DMS53 (cell line): ENCODE measurements at regions not wholly inside any gene's neighbourhood (a gene's known extent, or its start where the extent isn't known, plus 50 kb on each side); places are given as distances from the start of the nearest gene placed in this dataset.
A peak's percentile ranks its signal among the peaks of the same experiment; 100 is the strongest.
"Not testable (repeated sequence)": the region's sequence is repeated elsewhere in the genome, so short reads cannot be mapped to it uniquely, and the experiment has no call there.

Experiments used
- DNase-seq: peaks from one replicate; lab custom pipeline; 2025; lab: John Stamatoyannopoulos, UW

- DNase-seq = no peak
Measured at GRCh38 chr18:68429841-68430240, 285.1 kb downstream of the TMX3 start.

GRCh38 chr18:68429111-68429510 lies 285.8 kb downstream of the TMX3 start:
- DNase-seq = no peak

DNA sequence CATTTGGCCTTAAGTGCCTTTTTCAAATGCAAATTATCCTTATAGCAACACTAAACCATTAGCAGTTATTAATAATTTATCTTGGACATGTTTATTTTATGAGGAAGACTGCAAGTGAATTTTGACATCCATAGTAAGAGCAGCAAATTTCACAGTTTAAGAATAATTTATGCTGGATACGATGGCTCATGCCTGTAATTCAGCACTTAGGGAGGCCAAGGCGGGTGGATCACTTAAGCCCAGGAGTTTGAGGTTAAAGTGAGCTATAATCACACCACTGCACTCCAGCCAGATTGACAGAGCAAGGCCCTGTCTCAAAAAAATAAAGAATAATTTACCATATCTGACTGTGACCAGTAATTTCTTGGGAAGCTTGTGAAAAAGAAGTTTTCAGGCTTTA lies 286.2 kb downstream of the TMX3 start:
- peak; percentile 23 for DNase-seq

DNA sequence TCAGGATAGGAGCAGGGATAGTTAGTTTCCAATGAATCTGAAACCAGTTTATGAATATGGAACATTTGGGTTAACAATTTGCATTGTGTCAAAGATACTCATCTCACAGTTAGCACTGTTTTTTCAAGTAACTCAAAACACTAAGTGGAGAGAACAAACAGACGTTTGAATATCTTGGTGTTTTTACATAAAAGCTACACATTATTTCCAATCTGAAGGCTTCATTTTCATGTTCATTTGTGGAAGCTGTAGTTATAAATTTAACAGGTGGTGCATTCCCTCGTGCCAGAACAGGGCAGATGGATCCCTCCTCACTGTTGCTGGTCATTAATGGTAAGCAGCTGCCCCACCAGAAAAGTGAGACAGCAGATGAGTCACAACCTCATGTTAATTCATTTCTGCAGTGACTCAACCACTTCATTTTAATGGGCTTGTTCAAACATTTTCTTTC lies 286.9 kb downstream of the TMX3 start:
- peak; percentile 97 for DNase-seq

DNA sequence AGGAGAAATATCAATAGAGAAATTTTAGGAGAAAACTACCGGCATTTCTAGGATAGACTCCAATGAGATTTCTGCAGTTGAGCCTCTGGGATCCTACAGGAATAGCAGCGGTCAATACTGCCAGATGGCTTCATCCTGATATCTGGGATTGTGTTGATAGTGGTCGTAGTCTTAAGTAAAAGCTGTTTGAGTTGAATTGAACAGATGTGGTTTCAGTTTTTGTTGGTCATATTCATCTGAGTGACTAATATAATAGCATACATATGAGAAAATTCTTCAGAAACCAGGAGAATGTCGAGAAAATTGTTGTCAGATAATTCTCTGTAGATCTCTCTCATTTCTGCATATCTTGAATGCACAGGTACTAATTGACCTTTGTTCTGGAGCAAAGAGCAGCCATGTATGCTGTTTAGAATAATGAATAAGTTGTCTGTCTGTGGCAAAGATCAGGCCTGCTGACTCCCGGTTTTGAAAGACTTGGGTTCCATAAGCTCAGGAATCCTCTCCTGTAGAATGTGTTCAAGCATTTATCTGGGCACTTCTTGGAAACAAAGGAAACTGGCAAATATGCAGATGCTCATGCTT lies 288.1 kb downstream of the TMX3 start:
- peak; percentile 46 for DNase-seq

DNA sequence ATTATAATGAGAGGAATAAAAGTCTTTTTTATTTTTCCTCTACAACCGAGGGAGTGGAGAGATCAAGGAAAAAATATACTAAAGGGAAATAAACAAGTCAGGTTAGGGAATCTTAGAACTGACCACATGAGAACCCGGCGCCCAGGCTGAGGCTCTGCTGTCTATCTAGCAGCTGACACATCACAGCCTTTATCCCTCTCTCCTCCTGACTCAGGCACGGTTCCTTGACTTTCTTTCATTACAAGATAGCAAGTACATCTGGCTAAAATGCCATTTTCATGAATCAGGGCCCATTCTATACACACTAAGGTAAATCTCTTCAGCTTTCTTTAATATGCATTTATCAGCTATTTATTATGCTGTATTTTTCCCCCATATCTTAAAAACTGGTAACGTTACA lies 296.0 kb downstream of the TMX3 start:
- DNase-seq = no peak

- DNase-seq = no peak
Measured at GRCh38 chr18:68418226-68418868, 296.6 kb downstream of the TMX3 start.

DNA sequence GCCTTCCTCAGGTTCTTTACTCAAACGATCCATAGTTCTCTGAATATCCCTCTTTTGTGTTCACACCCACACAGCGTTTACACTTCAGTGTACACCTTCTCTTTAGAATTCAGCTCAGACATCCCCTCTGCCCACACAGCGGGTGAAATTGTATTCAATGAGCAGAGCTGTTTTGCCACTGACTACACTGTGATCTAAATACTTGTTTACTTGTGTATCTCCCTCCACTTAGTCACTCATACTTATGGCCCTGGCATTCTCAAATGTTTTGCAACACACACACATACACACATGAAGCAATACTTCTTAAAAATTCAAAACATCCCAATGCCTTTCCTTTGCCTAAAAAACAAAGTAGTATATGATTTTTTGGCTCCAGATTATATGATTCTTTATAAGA lies 297.1 kb downstream of the TMX3 start:
- peak; percentile 68 for DNase-seq

GRCh38 chr18:68417166-68417799 lies 297.6 kb downstream of the TMX3 start:
- DNase-seq = peak; percentile 74

- no peak for DNase-seq
Measured at GRCh38 chr18:68414407-68414806, 300.5 kb downstream of the TMX3 start.

DNA sequence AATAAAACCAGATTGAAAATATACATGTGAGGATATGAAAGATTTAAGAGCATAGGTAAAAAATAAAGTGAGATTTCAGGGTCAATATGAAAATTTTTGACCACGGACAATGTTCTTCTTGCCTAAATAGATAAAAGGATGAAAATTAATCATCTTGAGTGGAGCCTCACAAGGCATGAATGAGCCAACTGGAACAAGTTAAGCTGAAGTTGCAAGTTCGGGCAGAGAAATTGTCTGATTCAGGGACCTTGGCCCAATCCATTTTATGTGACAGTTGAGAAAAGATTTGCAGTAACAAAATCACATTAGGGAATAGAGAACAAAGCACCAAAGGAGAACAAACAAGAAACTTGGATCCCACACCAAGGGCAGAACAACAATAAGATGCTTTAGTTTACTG lies 305.3 kb downstream of the TMX3 start:
- no peak for DNase-seq

DNA sequence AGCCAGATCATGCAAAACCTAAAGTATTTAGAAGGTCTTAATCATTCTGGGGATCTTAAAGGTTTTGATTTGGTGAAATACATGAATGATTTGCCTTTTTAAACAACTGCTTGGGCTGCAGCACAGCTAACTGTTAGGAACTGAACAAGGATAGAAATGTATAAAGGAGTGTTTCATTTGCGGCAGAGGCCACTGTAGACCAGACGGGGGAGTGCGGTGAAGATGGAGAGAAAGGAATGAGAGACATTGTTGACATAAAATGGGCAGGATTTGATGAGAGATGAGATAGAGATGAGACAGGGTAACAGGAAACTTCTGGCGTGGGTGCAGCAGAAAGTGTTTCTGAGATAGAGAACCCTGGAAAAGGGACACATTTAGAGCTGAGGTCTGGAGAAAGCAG lies 308.1 kb downstream of the TMX3 start:
- DNase-seq = no peak

- no peak for DNase-seq
Measured at GRCh38 chr18:68402784-68403183, 312.1 kb downstream of the TMX3 start.

DNA sequence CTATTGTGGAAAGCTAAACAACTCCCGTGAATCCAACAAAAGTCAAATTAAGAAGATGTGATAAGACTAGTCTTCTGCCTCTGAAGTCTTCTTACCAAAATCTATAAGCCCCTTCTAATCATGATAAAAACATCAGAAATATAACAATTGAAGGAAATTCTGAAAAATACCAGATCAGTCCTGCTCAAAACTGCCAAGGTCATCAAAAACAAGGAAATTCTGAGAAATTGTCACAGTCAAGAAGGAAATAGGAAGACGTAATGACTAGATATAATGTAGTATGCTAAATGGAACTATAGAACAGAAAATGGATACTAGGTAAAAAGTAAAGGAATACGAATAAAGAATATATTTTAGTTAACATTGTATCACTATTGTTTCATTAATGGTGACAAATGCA lies 314.0 kb downstream of the TMX3 start:
- no peak for DNase-seq

- no peak for DNase-seq
Measured at GRCh38 chr18:68399721-68400120, 315.2 kb downstream of the TMX3 start.

DNA sequence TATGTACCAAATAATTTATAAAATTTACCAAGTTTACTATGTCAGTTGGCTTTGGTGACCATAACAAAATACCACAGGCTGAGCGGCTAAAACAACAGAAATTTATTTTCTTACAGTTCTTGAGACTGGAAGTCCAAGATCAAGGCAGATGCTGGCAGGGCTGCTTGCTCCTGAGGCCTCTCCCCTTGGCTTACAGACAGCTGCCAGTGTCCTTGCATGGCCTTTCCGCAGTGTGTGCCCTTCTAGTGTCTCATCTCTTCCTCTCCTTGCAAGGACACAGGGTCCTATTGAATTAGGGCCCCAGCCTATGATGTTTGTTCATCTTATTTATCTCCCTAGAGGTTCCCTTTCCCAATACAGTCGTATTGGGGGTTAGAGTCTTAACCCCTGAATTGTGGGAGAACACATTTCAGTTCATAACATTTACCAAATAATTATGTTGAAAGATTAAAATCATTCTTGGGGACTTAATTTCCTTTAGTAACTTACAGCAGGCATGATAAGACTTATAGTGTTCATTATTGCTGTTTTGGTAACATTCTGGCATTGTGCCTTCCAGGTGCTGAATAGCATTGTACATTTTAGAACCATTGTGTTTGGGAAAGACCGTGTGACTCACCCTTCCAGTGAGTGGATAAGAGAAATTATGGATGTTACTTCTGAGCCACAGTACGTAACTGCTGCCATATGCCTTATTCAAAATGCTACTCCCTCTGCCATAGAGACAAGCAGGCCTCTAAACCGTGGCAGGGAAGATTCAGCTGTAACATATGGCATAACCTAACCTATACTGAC lies 317.5 kb downstream of the TMX3 start:
- no peak for DNase-seq

DNA sequence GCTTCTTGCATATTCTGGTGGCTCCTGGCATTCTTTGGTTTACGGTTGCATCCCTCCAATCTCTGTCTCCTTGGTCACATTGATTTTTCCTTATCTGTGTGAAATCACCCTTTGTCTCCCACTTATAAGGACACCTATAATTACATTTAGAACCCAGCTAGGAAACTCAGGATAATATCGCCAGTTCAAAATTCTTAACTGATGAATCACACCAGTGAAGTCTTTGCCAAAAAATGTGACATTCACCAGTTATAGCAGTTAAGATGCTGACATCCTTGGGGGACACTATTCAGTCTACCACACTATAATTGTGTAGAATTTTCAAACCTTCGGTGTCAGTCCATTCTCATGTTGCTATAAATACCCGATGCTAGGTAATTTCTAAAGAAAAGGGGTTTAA lies 320.2 kb downstream of the TMX3 start:
- DNase-seq = no peak

GRCh38 chr18:68391801-68392200 lies 323.1 kb downstream of the TMX3 start:
- no peak for DNase-seq

DNA sequence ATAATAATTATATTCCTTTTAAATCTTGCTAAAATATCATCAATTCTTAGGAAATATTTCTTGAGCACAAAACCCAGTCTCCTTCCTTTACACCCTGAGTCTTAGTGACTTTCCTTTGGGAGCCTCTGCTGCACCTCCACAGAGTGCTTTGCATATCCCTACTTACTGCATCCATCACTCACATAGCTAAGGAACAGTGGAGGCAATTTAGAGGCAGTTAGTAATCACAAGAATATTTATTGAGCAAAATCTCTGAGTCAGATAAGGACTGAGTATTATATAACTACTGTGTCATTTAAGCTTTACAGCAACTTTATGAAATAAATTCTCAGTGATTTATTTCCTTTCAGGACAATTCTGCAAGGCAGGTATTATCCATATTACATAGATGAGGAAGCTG lies 327.7 kb downstream of the TMX3 start:
- no peak for DNase-seq

- DNase-seq = not testable (repeated sequence)
Measured at GRCh38 chr18:68383979-68384378, 330.9 kb downstream of the TMX3 start.

DNA sequence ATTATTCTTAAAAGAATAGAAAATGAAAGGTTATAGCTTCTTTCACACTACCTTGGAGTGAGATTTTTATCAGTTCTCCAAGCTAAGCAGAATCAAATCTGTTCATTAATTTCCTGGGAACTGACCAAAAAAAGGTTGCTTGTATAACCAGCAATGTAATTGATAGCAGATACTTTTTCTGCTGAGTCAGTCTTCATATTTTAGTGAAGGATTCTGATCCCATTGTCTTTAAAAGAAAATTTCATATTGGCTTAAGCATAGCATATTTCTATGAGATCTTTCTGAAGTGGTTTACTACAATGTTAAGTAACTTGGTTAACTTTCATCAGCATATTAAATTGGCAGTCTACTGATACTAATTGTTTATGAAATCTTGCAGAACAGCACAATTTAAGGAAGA lies 338.0 kb downstream of the TMX3 start:
- no peak for DNase-seq

GRCh38 chr18:68362907-68363306 lies 352.0 kb downstream of the TMX3 start:
- DNase-seq = no peak

DNA sequence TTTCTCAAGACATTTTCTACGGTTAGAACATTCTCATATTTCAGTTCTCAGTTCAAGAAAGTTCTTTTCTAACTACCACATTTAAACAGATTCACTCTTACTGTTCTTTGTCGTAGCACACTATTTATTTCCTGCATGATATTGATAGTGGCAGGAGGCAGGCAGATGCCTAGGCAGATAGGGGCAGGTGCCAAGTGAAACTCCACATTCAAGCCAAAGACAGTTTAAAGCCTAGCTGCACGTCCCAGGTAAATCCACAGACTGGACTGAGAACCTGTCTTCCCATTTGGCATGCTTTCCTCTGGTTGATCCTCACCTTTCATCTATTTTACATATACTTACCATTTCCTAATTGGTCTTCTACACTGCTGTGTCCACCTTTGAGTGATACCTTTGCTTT lies 359.3 kb downstream of the TMX3 start:
- DNase-seq = no peak
